ENCODE measurements at regions not wholly inside any gene's neighbourhood (a gene's known extent, or its start where the extent isn't known, plus 50 kb on each side); places are given as distances from the start of the nearest gene placed in this dataset.

- TF ChIP-seq POLR2A (IDR thresholded peaks at IDR 0.05), result no peak
- TF ChIP-seq, protein P1, sequence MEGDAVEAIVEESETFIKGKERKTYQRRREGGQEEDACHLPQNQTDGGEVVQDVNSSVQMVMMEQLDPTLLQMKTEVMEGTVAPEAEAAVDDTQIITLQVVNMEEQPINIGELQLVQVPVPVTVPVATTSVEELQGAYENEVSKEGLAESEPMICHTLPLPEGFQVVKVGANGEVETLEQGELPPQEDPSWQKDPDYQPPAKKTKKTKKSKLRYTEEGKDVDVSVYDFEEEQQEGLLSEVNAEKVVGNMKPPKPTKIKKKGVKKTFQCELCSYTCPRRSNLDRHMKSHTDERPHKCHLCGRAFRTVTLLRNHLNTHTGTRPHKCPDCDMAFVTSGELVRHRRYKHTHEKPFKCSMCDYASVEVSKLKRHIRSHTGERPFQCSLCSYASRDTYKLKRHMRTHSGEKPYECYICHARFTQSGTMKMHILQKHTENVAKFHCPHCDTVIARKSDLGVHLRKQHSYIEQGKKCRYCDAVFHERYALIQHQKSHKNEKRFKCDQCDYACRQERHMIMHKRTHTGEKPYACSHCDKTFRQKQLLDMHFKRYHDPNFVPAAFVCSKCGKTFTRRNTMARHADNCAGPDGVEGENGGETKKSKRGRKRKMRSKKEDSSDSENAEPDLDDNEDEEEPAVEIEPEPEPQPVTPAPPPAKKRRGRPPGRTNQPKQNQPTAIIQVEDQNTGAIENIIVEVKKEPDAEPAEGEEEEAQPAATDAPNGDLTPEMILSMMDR (IDR thresholded peaks at IDR 0.05), result no peak
Observed at GRCh38 chr2:21404137-21404536, 280.4 kb downstream of the TDRD15 start.
